ENCODE measurements at regions not wholly inside any gene's neighbourhood (a gene's known extent, or its start where the extent isn't known, plus 50 kb on each side); places are given as distances from the start of the nearest gene placed in this dataset.

DNA sequence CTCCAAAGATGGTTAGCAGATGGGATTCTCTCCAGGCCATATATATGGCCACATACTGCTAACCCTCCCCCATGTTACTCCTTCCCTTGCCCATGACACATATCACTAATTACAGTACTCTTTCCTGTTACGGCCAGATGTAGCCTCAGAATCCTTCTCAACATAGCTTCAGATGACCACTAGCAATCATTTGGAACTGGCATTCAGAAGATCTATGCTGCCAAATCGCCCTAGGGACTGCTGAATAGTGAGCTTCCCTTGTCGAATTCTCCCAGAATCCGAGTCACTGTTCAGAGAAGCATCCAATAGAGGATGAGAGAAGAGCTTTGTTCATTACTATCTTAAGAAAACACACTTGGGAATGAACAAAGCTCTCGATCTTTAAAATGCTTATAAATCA is 121.2 kb upstream of the TANK start:
- Histone ChIP-seq H3K9me3 (ENCODE audit: control insufficient read depth, low read length) (no peaks in the 10 kb centered on the region), H3K27me3 (ENCODE audit: control insufficient read depth, insufficient read depth, low read length) (no peaks in the 10 kb centered on the region), H3K36me3 (ENCODE audit: control insufficient read depth, insufficient read depth, low read length) (no peaks in the 10 kb centered on the region), H3K4me1 (ENCODE audit: control insufficient read depth, insufficient read depth, low read length) (no peaks in the 10 kb centered on the region), H3K9ac (ENCODE audit: low read length) (no peak overlapping the region), H3K4me3 (ENCODE audit: low read length) (no peak overlapping the region)

DNA sequence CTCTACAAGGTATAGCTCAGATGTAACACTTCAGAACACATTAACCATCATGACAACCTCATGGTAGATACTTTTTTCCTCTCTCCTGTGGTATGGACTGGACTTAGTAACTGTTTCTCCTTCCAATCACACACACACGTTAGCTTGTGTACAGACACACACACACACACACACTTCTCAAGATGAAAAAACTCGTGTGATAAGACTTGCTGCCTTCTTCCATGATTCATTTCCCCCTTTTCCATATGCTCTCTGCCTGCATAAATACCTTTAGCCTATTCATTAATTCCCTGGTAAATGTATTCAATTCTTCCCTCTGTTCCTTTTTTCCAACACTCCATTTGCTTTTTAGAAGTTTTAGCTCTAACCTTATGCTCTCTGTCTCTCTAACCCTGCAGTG is 118.9 kb upstream of the TANK start:
- H3K4me1 ChIP-seq (ENCODE audit: control insufficient read depth, insufficient read depth, low read length) = no peaks in the 10 kb centered on the region
- no peaks in the 10 kb centered on the region for H3K36me3 ChIP-seq (ENCODE audit: control insufficient read depth, insufficient read depth, low read length)
- H3K9ac ChIP-seq (ENCODE audit: low read length) = no peak overlapping the region
- H3K27me3 ChIP-seq (ENCODE audit: control insufficient read depth, insufficient read depth, low read length) = no peaks in the 10 kb centered on the region
- no peak overlapping the region for H3K4me3 ChIP-seq (ENCODE audit: low read length)
- H3K9me3 ChIP-seq (ENCODE audit: control insufficient read depth, low read length) = no peaks in the 10 kb centered on the region

DNA sequence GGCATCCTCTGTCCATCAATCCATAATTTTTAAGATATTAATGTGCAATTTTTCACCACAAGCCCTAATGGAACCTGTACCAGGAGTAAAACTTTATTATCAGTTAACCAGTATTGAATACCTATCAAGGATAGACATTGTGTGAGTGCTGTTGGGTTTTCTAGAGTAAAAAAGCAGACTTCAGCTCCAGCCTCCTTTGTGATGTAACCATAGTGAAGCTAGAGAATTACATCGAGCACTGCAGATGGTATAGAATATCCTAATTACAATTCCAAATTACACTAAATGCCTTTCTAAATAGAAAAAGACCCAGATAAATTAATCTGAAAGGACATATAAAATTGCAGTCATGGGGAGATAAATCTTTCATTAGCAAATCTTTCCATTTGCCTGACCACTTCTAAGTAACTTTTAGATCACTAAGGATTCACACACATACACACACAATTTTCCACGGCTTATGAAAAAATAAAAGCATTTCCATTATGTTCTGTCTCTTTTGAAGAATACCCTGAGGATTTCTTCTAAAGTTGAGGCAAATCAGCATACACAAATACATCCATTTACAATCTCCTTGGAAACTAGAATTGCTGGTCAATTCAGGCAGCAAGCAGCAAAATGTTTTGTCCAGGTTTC is 117.1 kb upstream of the TANK start:
- H3K9ac ChIP-seq (ENCODE audit: low read length) = no peak overlapping the region
- no peaks in the 10 kb centered on the region for H3K9me3 ChIP-seq (ENCODE audit: control insufficient read depth, low read length)
- no peaks in the 10 kb centered on the region for H3K36me3 ChIP-seq (ENCODE audit: control insufficient read depth, insufficient read depth, low read length)
- H3K27me3 ChIP-seq (ENCODE audit: control insufficient read depth, insufficient read depth, low read length) = no peaks in the 10 kb centered on the region
- no peak overlapping the region for H3K4me3 ChIP-seq (ENCODE audit: low read length)
- H3K4me1 ChIP-seq (ENCODE audit: control insufficient read depth, insufficient read depth, low read length) = no peaks in the 10 kb centered on the region

GRCh38 chr2:161044095-161044865 is 115.9 kb upstream of the TANK start:
- no peak overlapping the region for H3K4me3 ChIP-seq (ENCODE audit: low read length)
- H3K9ac ChIP-seq (ENCODE audit: low read length) = no peak overlapping the region
- no peaks in the 10 kb centered on the region for H3K4me1 ChIP-seq (ENCODE audit: control insufficient read depth, insufficient read depth, low read length)
- H3K27me3 ChIP-seq (ENCODE audit: control insufficient read depth, insufficient read depth, low read length) = no peaks in the 10 kb centered on the region
- no peaks in the 10 kb centered on the region for H3K9me3 ChIP-seq (ENCODE audit: control insufficient read depth, low read length)
- H3K36me3 ChIP-seq (ENCODE audit: control insufficient read depth, insufficient read depth, low read length) = no peaks in the 10 kb centered on the region

- Histone ChIP-seq H3K4me3 (ENCODE audit: low read length) (no peak overlapping the region), H3K27me3 (ENCODE audit: control insufficient read depth, insufficient read depth, low read length) (no peaks in the 10 kb centered on the region), H3K4me1 (ENCODE audit: control insufficient read depth, insufficient read depth, low read length) (no peaks in the 10 kb centered on the region), H3K9me3 (ENCODE audit: control insufficient read depth, low read length) (no peaks in the 10 kb centered on the region), H3K9ac (ENCODE audit: low read length) (no peak overlapping the region), H3K36me3 (ENCODE audit: control insufficient read depth, insufficient read depth, low read length) (no peaks in the 10 kb centered on the region)
Observed at GRCh38 chr2:161044921-161045320, 115.3 kb upstream of the TANK start.

GRCh38 chr2:161045726-161046125 is 114.5 kb upstream of the TANK start:
- no peak overlapping the region for H3K9ac ChIP-seq (ENCODE audit: low read length)
- no peak overlapping the region for H3K4me3 ChIP-seq (ENCODE audit: low read length)
- H3K4me1 ChIP-seq (ENCODE audit: control insufficient read depth, insufficient read depth, low read length) = no peaks in the 10 kb centered on the region
- H3K36me3 ChIP-seq (ENCODE audit: control insufficient read depth, insufficient read depth, low read length) = no peaks in the 10 kb centered on the region
- no peaks in the 10 kb centered on the region for H3K9me3 ChIP-seq (ENCODE audit: control insufficient read depth, low read length)
- H3K27me3 ChIP-seq (ENCODE audit: control insufficient read depth, insufficient read depth, low read length) = no peaks in the 10 kb centered on the region

- no peaks in the 10 kb centered on the region for H3K36me3 ChIP-seq (ENCODE audit: control insufficient read depth, insufficient read depth, low read length)
- H3K4me1 ChIP-seq (ENCODE audit: control insufficient read depth, insufficient read depth, low read length) = no peaks in the 10 kb centered on the region
- no peaks in the 10 kb centered on the region for H3K9me3 ChIP-seq (ENCODE audit: control insufficient read depth, low read length)
- no peak overlapping the region for H3K4me3 ChIP-seq (ENCODE audit: low read length)
- no peak overlapping the region for H3K9ac ChIP-seq (ENCODE audit: low read length)
- H3K27me3 ChIP-seq (ENCODE audit: control insufficient read depth, insufficient read depth, low read length) = no peaks in the 10 kb centered on the region
Observed at GRCh38 chr2:161046876-161047275, 113.4 kb upstream of the TANK start.

DNA sequence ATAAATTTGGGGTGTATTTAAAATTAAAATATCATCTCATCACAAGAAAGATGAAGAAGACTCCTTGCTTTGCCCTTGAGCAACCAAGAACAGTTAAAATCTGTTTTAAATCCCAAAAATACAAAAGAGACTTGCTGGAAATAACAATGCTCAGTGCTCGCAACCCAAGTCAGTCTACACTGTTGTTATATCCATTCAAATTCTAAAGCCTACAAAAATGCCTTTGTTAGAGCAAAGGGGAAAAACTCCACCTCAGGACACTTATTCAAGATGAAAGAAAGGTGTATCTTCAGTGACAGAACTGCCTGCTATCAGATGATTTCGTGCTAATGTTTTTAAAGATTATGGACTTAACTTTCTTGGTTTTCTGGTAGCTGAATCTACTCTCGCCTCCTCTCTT is 111.9 kb upstream of the TANK start:
- no peaks in the 10 kb centered on the region for H3K4me1 ChIP-seq (ENCODE audit: control insufficient read depth, insufficient read depth, low read length)
- no peak overlapping the region for H3K4me3 ChIP-seq (ENCODE audit: low read length)

DNA sequence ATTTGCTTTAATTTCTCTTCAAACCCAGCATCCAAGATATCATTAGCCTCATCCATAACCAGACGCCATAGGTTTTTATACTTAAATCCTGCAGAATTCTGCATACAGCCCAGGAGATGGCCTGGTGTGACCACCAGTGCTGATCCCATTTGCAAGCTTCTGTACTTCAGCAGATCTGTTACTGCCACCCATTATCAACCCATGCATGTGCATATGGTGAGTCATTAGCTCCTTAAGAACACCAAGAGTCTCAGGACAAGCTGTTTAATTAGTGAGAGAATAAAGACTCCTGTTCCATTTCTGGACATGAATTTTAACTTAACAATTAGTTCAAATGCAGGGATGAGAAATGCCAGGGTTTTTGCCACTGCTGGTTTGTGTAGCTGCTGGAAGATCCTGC is 110.7 kb upstream of the TANK start:
- no peak overlapping the region for H3K4me3 ChIP-seq (ENCODE audit: low read length)
- H3K36me3 ChIP-seq (ENCODE audit: control insufficient read depth, insufficient read depth, low read length) = no peaks in the 10 kb centered on the region
- H3K9me3 ChIP-seq (ENCODE audit: control insufficient read depth, low read length) = no peaks in the 10 kb centered on the region
- no peaks in the 10 kb centered on the region for H3K27me3 ChIP-seq (ENCODE audit: control insufficient read depth, insufficient read depth, low read length)
- H3K4me1 ChIP-seq (ENCODE audit: control insufficient read depth, insufficient read depth, low read length) = no peaks in the 10 kb centered on the region
- H3K9ac ChIP-seq (ENCODE audit: low read length) = no peak overlapping the region

More for the DNA sequence above, 111.9 kb upstream of the TANK start:
- H3K9ac ChIP-seq (ENCODE audit: low read length) = no peak overlapping the region
- no peaks in the 10 kb centered on the region for H3K36me3 ChIP-seq (ENCODE audit: control insufficient read depth, insufficient read depth, low read length)
- H3K27me3 ChIP-seq (ENCODE audit: control insufficient read depth, insufficient read depth, low read length) = no peaks in the 10 kb centered on the region
- no peaks in the 10 kb centered on the region for H3K9me3 ChIP-seq (ENCODE audit: control insufficient read depth, low read length)

DNA sequence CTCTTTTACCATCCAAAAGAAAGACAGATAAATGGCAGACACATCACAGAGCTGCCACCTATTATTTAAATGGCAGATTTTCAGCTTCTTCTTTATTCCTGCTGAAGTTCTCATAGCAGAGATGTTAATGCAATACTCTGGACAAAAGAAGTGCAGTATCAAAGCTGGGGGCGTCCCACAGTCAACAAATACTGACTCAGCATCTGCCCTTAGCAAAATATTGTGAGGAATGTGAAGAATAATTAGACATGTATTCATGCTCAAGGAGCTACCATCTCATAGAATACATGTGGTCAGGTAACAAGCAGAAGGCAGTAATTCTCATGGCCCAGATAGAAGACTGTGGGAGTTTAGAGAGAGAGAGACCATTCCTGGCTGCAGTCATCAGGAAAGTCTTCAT is 108.0 kb upstream of the TANK start:
- Histone ChIP-seq H3K9ac (ENCODE audit: low read length) (no peak overlapping the region), H3K36me3 (ENCODE audit: control insufficient read depth, insufficient read depth, low read length) (no peaks in the 10 kb centered on the region), H3K9me3 (ENCODE audit: control insufficient read depth, low read length) (no peaks in the 10 kb centered on the region), H3K4me1 (ENCODE audit: control insufficient read depth, insufficient read depth, low read length) (no peaks in the 10 kb centered on the region), H3K27me3 (ENCODE audit: control insufficient read depth, insufficient read depth, low read length) (no peaks in the 10 kb centered on the region), H3K4me3 (ENCODE audit: low read length) (no peak overlapping the region)

- Histone ChIP-seq H3K4me3 (ENCODE audit: low read length) (no peak overlapping the region), H3K27me3 (ENCODE audit: control insufficient read depth, insufficient read depth, low read length) (no peaks in the 10 kb centered on the region), H3K9ac (ENCODE audit: low read length) (no peak overlapping the region), H3K36me3 (ENCODE audit: control insufficient read depth, insufficient read depth, low read length) (no peaks in the 10 kb centered on the region), H3K9me3 (ENCODE audit: control insufficient read depth, low read length) (no peaks in the 10 kb centered on the region), H3K4me1 (ENCODE audit: control insufficient read depth, insufficient read depth, low read length) (no peaks in the 10 kb centered on the region)
Observed at GRCh38 chr2:161055289-161055688, 104.9 kb upstream of the TANK start.

- no peak overlapping the region for H3K9ac ChIP-seq (ENCODE audit: low read length)
- no peaks in the 10 kb centered on the region for H3K9me3 ChIP-seq (ENCODE audit: control insufficient read depth, low read length)
- no peaks in the 10 kb centered on the region for H3K36me3 ChIP-seq (ENCODE audit: control insufficient read depth, insufficient read depth, low read length)
- no peaks in the 10 kb centered on the region for H3K27me3 ChIP-seq (ENCODE audit: control insufficient read depth, insufficient read depth, low read length)
- no peaks in the 10 kb centered on the region for H3K4me1 ChIP-seq (ENCODE audit: control insufficient read depth, insufficient read depth, low read length)
- H3K4me3 ChIP-seq (ENCODE audit: low read length) = no peak overlapping the region
Observed at GRCh38 chr2:161059388-161059787, 100.8 kb upstream of the TANK start.
